Small intestine (tissue), 7 donors: ENCODE measurements at regions not wholly inside any gene's neighbourhood (a gene's known extent, or its start where the extent isn't known, plus 50 kb on each side); places are given as distances from the start of the nearest gene placed in this dataset.

ENCODE experiments used
- DNase-seq, 2 donors: peaks; one replicate each; pipeline versions ENCODE4 v3.0.0 to v3.0.0-alpha.2; 2013
- FAIRE-seq: peaks from 2 replicates; lab custom pipeline; 2012; peaks lifted over from hg19 to GRCh38; lab: Jason Lieb, UNC
- H3K27ac ChIP-seq, 3 donors: one replicate each; pipeline ENCODE4 v1.5.1; 2013; ENCODE audit warnings: low read length in 2 of 3, mild to moderate bottlenecking in 2 of 3, control low read depth in 1 of 3, inconsistent platforms in 1 of 3, low read depth in 1 of 3, moderate library complexity in 1 of 3
- H3K27me3 ChIP-seq, 3 donors: one replicate each; pipeline ENCODE4 v1.6.1; 2013; ENCODE audit warnings: low read length in 3 of 3, inconsistent platforms in 1 of 3; ENCODE audit not compliant: control insufficient read depth in 3 of 3, insufficient read depth in 3 of 3
- H3K36me3 ChIP-seq, 3 donors: one replicate each; pipeline ENCODE4 v1.6.1; 2013; ENCODE audit warnings: low read length in 3 of 3, inconsistent platforms in 1 of 3, low read depth in 1 of 3, mild to moderate bottlenecking in 1 of 3, moderate library complexity in 1 of 3; ENCODE audit not compliant: control insufficient read depth in 3 of 3, insufficient read depth in 2 of 3
- H3K4me1 ChIP-seq, 3 donors: one replicate each; pipeline ENCODE4 v1.6.1; 2013; ENCODE audit warnings: low read length in 2 of 3, inconsistent platforms in 1 of 3, low read depth in 1 of 3, mild to moderate bottlenecking in 1 of 3, moderate library complexity in 1 of 3; ENCODE audit not compliant: control insufficient read depth in 3 of 3, insufficient read depth in 2 of 3
- H3K4me3 ChIP-seq, 3 donors: one replicate each; pipeline ENCODE4 v1.5.1; 2013; ENCODE audit warnings: low read length in 3 of 3, control low read depth in 1 of 3, inconsistent platforms in 1 of 3, low read depth in 1 of 3, mild to moderate bottlenecking in 1 of 3, moderate library complexity in 1 of 3
- H3K9me3 ChIP-seq, 2 donors: one replicate each; pipeline ENCODE4 v1.6.1; 2013; ENCODE audit warnings: low read depth in 1 of 2, low read length in 1 of 2; ENCODE audit not compliant: control insufficient read depth in 2 of 2, insufficient read depth in 1 of 2
- WGBS, 3 donors: extraction: QIAGEN DNeasy Blood & Tissue Kit; methylation state at CpG; one replicate each; pipeline ENCODE4 v1.1.7; 2013; 5-methylcytosine and 5-hydroxymethylcytosine counted together
- donor health status: healthy with polysubstance abuse.
- donor health status: control.
- donor health status: control.
- donor health status: Bipolar disorder and iron deficiency.
- donor health status: healthy.

DNA sequence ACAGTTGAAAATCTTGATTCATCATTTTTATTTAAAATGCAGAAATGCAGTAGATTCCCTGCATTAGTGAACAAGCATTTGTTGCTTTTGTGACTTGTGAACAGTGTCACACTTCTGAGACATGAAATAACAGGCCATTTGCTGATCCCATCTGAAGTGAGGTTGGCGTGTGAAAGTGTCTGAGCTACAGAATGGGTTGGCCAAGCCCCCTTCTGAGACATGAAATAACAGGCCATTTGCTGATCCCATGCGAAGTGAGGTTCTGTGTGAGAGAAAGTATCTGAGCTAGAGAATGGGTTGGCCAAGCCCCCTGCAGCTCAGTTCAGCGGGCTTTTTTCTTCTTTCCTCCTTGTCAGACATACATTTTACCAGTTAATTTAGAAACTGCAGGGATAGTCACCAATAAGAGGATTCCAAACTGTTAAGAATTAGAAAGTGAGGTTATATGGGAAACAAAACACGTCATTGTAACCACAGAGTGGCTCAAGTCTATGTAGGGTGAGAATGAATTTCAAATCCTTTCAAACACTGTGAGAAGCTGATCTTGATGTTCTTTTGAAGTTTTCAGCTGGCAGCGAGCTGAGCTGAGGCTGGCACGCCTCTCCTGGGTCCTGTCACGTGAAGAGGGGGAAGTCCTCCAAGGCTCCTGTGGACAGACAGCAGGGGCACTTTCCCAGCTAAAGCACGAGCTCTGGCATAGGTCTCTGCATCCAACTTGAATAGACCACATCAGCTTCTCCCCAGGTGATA is 339.2 kb upstream of the SALL3 start:
- no peaks in the 10 kb centered on the region for H3K36me3 ChIP-seq
- FAIRE-seq (no peak), DNase-seq (no peak)
- H3K9me3 ChIP-seq = peaks cover 2% of the 10 kb centered on the region in 2 donors
- no peaks in the 10 kb centered on the region for H3K27me3 ChIP-seq
- H3K4me1 ChIP-seq = no peaks in the 10 kb centered on the region
- 63 to 70% (median 65%) methylated on average over 8 of the region's 8 CpGs for WGBS, 3 donors
- no peak overlapping the region for H3K4me3 ChIP-seq
- H3K27ac ChIP-seq = no peak overlapping the region

DNA sequence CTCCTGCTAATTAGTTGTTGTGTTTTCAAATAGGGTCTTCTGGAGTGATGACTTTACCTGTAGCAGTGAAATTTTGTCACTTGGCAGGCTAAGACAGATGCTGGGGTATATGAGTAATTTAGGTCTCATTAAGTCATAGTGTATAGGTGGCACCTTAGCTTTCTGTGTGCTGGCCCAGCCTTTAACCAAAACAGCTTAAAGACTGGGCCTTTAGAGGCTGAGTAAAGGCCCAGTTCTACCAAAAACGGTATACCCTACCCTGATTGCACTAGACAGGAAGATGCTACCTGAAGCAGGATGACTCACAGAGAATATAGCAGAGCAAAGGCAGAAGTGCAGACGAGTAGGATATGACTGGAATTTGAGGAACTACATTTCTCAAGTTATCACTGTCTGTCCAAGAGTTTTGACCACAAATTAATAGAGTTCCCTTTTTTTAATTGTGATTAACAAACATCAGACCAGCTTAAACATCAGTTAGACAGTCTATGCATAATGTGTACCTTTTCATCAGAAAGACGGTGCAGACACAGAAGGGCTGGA is 337.9 kb upstream of the SALL3 start:
- Histone ChIP-seq H3K4me3 (no peak overlapping the region), H3K36me3 (no peaks in the 10 kb centered on the region), H3K27ac (no peak overlapping the region), H3K4me1 (no peaks in the 10 kb centered on the region), H3K27me3 (peaks cover 0 to 2% (median 0%) of the 10 kb centered on the region in 3 donors), H3K9me3 (peaks cover 0 to 3% of the 10 kb centered on the region in 2 donors)
- DNase-seq (no peak), FAIRE-seq (no peak)
- WGBS, 3 donors = 39 to 54% (median 50%) methylated on average over 3 of the region's 3 CpGs

DNA sequence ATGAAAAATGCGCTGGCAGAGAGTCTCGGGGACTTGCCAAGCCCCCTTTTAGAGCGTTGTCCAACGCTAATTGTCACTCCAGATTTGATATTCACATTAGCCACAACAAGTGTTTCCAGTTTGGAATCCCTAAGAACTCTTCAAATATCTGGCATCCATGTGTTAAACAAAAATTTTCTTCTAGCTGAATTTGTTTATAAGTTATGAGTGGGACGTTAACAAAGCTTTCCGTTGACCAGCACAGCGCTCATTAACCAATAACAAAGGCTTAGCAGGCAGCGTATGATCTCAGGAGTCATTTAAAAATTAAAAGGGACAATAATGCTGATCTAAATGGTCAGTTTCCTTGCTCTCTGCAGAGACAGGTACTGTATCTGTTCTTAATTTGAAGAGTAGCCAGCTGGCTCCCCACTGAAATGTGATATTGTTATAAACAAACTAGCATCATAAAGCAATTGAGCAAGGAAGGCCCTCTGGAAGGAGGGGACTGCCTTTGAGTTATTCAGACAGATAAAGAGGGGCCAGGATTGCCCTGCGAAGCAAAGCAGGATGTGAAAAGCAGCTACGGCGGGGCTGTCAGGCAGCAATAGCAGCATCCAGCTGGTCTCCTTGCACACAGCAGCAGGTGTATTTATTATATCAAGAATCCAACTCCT is 337.2 kb upstream of the SALL3 start:
- Histone ChIP-seq H3K9me3 (peaks cover 0 to 3% of the 10 kb centered on the region in 2 donors), H3K4me3 (no peak overlapping the region), H3K36me3 (no peaks in the 10 kb centered on the region), H3K4me1 (no peaks in the 10 kb centered on the region), H3K27ac (no peak overlapping the region), H3K27me3 (peaks cover 0 to 2% (median 0%) of the 10 kb centered on the region in 3 donors)
- 45 to 61% (median 58%) methylated on average over 11 of the region's 11 CpGs for WGBS, 3 donors
- DNase-seq (no peak), FAIRE-seq (no peak)

DNA sequence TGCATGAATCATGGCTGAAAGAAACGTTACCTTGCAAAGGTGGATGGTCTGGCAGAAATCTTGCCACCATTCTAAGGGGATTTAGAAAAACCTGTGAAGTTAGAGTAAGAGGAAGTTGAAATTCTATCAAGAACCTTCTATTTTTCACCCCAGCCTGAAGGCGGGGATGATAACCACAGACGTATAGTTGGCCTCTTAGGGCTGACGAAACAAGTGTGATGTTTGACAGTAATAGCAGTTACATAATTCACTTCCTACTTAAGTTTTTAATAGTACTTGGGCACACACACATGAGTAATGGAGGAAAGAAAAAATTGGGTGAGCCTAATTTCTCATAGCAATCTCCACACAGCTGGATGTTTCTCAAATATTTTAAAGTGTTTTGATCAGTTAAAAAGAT is 336.6 kb upstream of the SALL3 start:
- no peak overlapping the region for H3K27ac ChIP-seq
- no peak overlapping the region for H3K4me3 ChIP-seq
- peaks cover 0 to 7% of the 10 kb centered on the region in 2 donors for H3K9me3 ChIP-seq
- DNase-seq = no peak
- 24 to 48% (median 25%) methylated on average over 4 of the region's 4 CpGs for WGBS, 3 donors
- H3K36me3 ChIP-seq = no peaks in the 10 kb centered on the region
- no peaks in the 10 kb centered on the region for H3K4me1 ChIP-seq
- FAIRE-seq = no peak
- peaks cover 0 to 2% (median 0%) of the 10 kb centered on the region in 3 donors for H3K27me3 ChIP-seq

DNA sequence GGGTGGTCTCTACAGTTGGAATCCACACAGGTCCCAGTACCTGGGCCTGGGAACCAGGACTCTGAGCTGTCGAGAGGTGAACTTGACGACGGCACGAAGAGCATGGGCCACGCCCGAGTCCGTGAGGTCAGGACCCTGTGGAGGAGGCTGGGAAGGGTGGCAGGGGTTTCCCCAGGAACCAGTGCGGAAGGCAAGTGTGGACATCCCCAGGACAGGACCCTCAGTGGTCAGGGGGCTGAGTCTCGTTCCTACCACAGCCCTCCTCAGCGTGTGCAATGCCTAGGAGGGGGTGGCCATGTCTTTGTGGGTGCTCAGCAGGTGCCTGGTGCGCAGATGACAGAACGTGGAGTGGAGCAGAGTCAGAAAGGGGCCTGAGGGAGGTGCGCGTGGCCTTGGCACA is 335.6 kb upstream of the SALL3 start:
- H3K9me3 ChIP-seq = peaks cover 0 to 9% of the 10 kb centered on the region in 2 donors
- FAIRE-seq (no peak), DNase-seq (no peak)
- H3K4me3 ChIP-seq = no peak overlapping the region
- peaks cover 0 to 2% (median 0%) of the 10 kb centered on the region in 3 donors for H3K27me3 ChIP-seq
- H3K4me1 ChIP-seq = no peaks in the 10 kb centered on the region
- H3K36me3 ChIP-seq = no peaks in the 10 kb centered on the region
- 69 to 90% (median 76%) methylated on average over 14 of the region's 14 CpGs for WGBS, 3 donors
- no peak overlapping the region for H3K27ac ChIP-seq

DNA sequence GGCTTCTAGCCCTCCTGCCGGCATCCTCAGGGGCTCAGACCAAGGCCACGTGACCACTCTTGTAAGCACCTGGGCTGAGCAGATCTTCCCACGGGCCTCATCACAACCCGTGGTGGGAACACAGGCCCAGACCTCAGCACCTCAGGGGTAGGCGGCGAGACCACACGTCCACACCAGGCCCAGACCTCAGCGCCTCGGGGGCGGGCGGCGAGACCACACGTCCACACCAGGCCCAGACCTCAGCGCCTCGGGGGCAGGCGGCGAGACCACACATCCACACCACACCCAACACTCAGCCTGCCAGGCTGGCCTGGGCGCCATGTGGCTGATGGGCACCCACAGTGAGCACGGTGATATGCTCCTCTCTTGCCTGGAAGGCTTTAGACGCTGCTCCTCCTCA is 334.4 kb upstream of the SALL3 start:
- Histone ChIP-seq H3K4me1 (no peaks in the 10 kb centered on the region), H3K9me3 (peaks cover 0 to 15% of the 10 kb centered on the region in 2 donors), H3K27me3 (peaks cover 0 to 2% (median 0%) of the 10 kb centered on the region in 3 donors), H3K4me3 (no peak overlapping the region), H3K27ac (no peak overlapping the region), H3K36me3 (no peaks in the 10 kb centered on the region)
- DNase-seq (no peak), FAIRE-seq (no peak)
- WGBS, 3 donors = 89 to 93% (median 92%) methylated on average over 20 of the region's 20 CpGs

DNA sequence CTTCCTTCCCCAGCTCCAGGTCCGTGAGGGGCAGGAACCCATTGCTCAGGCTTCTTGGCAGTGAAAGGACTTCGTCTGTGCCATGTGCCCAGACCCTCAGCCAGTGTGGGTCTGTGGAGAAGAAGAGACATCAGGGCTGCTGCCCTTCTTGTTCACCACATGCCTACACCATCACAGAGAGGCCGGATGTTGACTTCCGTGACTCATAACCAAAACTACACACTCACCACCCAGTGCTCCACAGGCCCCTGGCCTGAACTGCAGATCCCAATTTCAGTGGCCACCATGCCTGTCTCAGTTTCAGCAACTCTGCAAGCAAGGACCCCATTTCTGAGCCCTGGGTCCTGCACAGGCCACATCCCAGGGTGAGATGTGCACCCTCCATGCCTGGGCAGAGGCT is 332.6 kb upstream of the SALL3 start:
- 63 to 75% (median 74%) methylated on average over 4 of the region's 4 CpGs for WGBS, 3 donors
- H3K27ac ChIP-seq = no peak overlapping the region
- no peak overlapping the region for H3K4me3 ChIP-seq
- peaks cover 0 to 25% of the 10 kb centered on the region in 2 donors for H3K9me3 ChIP-seq
- peaks cover 0 to 2% (median 0%) of the 10 kb centered on the region in 3 donors for H3K27me3 ChIP-seq
- H3K36me3 ChIP-seq = no peaks in the 10 kb centered on the region
- DNase-seq = no peak
- H3K4me1 ChIP-seq = no peaks in the 10 kb centered on the region
- no peak for FAIRE-seq

DNA sequence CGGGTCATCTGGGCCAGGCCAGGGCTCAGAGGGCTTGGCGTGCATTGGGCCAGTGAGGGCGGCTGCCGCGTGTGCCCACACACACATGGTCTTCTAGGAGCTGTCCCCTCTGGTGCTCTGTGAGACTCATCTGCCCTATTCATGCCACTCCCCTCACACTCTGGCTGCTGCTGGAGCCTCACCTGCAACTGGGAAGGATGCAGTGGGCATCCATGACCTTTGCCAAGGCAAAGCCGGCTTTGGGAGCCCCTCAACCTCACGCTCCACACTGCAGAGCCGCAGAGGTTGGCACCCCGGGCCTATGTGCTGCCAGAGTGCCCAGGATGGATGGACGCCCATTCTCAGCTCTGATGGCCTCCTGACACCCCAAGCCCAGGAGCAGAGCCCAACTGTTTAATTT is 330.2 kb upstream of the SALL3 start:
- no peak overlapping the region for H3K27ac ChIP-seq
- WGBS, 3 donors = 75 to 85% (median 85%) methylated on average over 10 of the region's 10 CpGs
- no peaks in the 10 kb centered on the region for H3K4me1 ChIP-seq
- DNase-seq (no peak), FAIRE-seq (no peak)
- no peak overlapping the region for H3K4me3 ChIP-seq
- H3K36me3 ChIP-seq = no peaks in the 10 kb centered on the region
- H3K9me3 ChIP-seq = peaks cover 0 to 44% of the 10 kb centered on the region in 2 donors
- H3K27me3 ChIP-seq = peaks cover 0 to 2% (median 0%) of the 10 kb centered on the region in 3 donors
